Activated CD4-positive, alpha-beta memory T cell treated with anti-CD3 and anti-CD28 coated beads for 36 hours (primary cell): ENCODE measurements at regions not wholly inside any gene's neighbourhood (a gene's known extent, or its start where the extent isn't known, plus 50 kb on each side); places are given as distances from the start of the nearest gene placed in this dataset.

Experiments used
- CTCF ChIA-PET: fragments of 350-600 bp; sonication (Branson Sonifier 250); formaldehyde crosslinking; loops from one replicate; lab custom pipeline; 2021; ENCODE audit warnings: antibody characterized with exemption, inconsistent platforms; lab: Charles Lee
- POLR2A ChIA-PET: fragments of 350-600 bp; sonication (Branson Sonifier 250); formaldehyde crosslinking; loops from one replicate; lab custom pipeline; 2021; ENCODE audit warnings: antibody characterized with exemption; lab: Charles Lee
- DNase-seq: peaks from one replicate; pipeline ENCODE4 v3.0.0-alpha.2; 2020
- H3K27ac Mint-ChIP-seq: one replicate; pipeline ENCODE4 v1.8.0; 2021; ENCODE audit warnings: mixed read lengths
- H3K27me3 Mint-ChIP-seq: one replicate; pipeline ENCODE4 v1.8.0; 2021; ENCODE audit warnings: mixed read lengths
- H3K36me3 Mint-ChIP-seq: one replicate; pipeline ENCODE4 v1.8.0; 2021; ENCODE audit warnings: mixed read lengths
- H3K4me1 Mint-ChIP-seq: one replicate; pipeline ENCODE4 v1.8.0; 2021; ENCODE audit warnings: low read depth, mixed read lengths
- H3K4me3 Mint-ChIP-seq: one replicate; pipeline ENCODE4 v1.8.0; 2021; ENCODE audit warnings: mild to moderate bottlenecking, mixed read lengths
- H3K9me3 Mint-ChIP-seq: one replicate; pipeline ENCODE4 v1.8.0; 2021; ENCODE audit warnings: mixed read lengths
- intact Hi-C: fragments of 100-400 bp; cut with micrococcal nuclease; formaldehyde crosslinking; loops from one replicate; pipeline ENCODE4 v1.15.1; 2023

GRCh38 chr21:27315373-27315772 is 348.5 kb upstream of the ADAMTS5 start:
- Mint-ChIP-seq H3K27ac (no peak overlapping the region), H3K27me3 (no peaks in the 10 kb centered on the region), H3K36me3 (no peaks in the 10 kb centered on the region), H3K4me1 (no peaks in the 10 kb centered on the region), H3K4me3 (no peak overlapping the region), H3K9me3 (peaks cover 15% of the 10 kb centered on the region)
- ChIA-PET CTCF (interaction anchor here (0.7 kb wide), 1 partner anchor 29 kb away, joined by 3 read pairs; no protein-coding TSS in a partner anchor), POLR2A (interaction anchor here (0.6 kb wide), 1 partner anchor 74 kb away, joined by 3 read pairs; no protein-coding TSS in a partner anchor)
- intact Hi-C loops: no loop called here
- no peak for DNase-seq

- no peaks in the 10 kb centered on the region for H3K36me3 Mint-ChIP-seq
- H3K27me3 Mint-ChIP-seq: no peaks in the 10 kb centered on the region
- intact Hi-C loops: no loop called here
- ChIA-PET CTCF (no interaction called here), POLR2A (no interaction called here)
- no peaks in the 10 kb centered on the region for H3K4me1 Mint-ChIP-seq
- DNase-seq: no peak
- no peak overlapping the region for H3K4me3 Mint-ChIP-seq
- H3K9me3 Mint-ChIP-seq: peaks cover 15% of the 10 kb centered on the region
- no peak overlapping the region for H3K27ac Mint-ChIP-seq
Observed at GRCh38 chr21:27314131-27314530, 347.2 kb upstream of the ADAMTS5 start.

- no peaks in the 10 kb centered on the region for H3K4me1 Mint-ChIP-seq
- no peak overlapping the region for H3K27ac Mint-ChIP-seq
- H3K9me3 Mint-ChIP-seq: peaks cover 1% of the 10 kb centered on the region
- no peaks in the 10 kb centered on the region for H3K27me3 Mint-ChIP-seq
- CTCF ChIA-PET: no interaction called here
- intact Hi-C loops: no loop called here
- no peaks in the 10 kb centered on the region for H3K36me3 Mint-ChIP-seq
- DNase-seq: no peak
- H3K4me3 Mint-ChIP-seq: no peak overlapping the region
- POLR2A ChIA-PET: interaction anchor here (0.9 kb wide), 1 partner anchor 14 kb away, joined by 3 read pairs; no protein-coding TSS in a partner anchor
Observed at GRCh38 chr21:27306791-27307775, 340.2 kb upstream of the ADAMTS5 start.

GRCh38 chr21:27306206-27306605 is 339.3 kb upstream of the ADAMTS5 start:
- no peak for DNase-seq
- Mint-ChIP-seq H3K27ac (no peak overlapping the region), H3K27me3 (no peaks in the 10 kb centered on the region), H3K9me3 (no peaks in the 10 kb centered on the region), H3K4me1 (no peaks in the 10 kb centered on the region), H3K4me3 (no peak overlapping the region), H3K36me3 (no peaks in the 10 kb centered on the region)
- intact Hi-C loops: no loop called here
- ChIA-PET POLR2A (interaction anchor here (0.9 kb wide), 1 partner anchor 13 kb away, joined by 3 read pairs; no protein-coding TSS in a partner anchor), CTCF (no interaction called here)

- H3K36me3 Mint-ChIP-seq: no peaks in the 10 kb centered on the region
- H3K27ac Mint-ChIP-seq: no peak overlapping the region
- DNase-seq: no peak
- no peaks in the 10 kb centered on the region for H3K27me3 Mint-ChIP-seq
- H3K9me3 Mint-ChIP-seq: no peaks in the 10 kb centered on the region
- CTCF ChIA-PET: no interaction called here
- H3K4me1 Mint-ChIP-seq: no peaks in the 10 kb centered on the region
- no peak overlapping the region for H3K4me3 Mint-ChIP-seq
- intact Hi-C loops: no loop called here
- POLR2A ChIA-PET: no interaction called here
Observed at GRCh38 chr21:27301220-27301619, 334.3 kb upstream of the ADAMTS5 start.

- POLR2A ChIA-PET: no interaction called here
- CTCF ChIA-PET: no interaction called here
- H3K27me3 Mint-ChIP-seq: no peaks in the 10 kb centered on the region
- no peaks in the 10 kb centered on the region for H3K4me1 Mint-ChIP-seq
- H3K27ac Mint-ChIP-seq: no peak overlapping the region
- intact Hi-C loops: no loop called here
- DNase-seq: no peak
- no peak overlapping the region for H3K4me3 Mint-ChIP-seq
- H3K36me3 Mint-ChIP-seq: no peaks in the 10 kb centered on the region
- peaks cover 3% of the 10 kb centered on the region for H3K9me3 Mint-ChIP-seq
Observed at GRCh38 chr21:27300770-27301169, 333.9 kb upstream of the ADAMTS5 start.

- CTCF ChIA-PET: no interaction called here
- peaks cover 4% of the 10 kb centered on the region for H3K9me3 Mint-ChIP-seq
- no peaks in the 10 kb centered on the region for H3K4me1 Mint-ChIP-seq
- POLR2A ChIA-PET: no interaction called here
- no peak overlapping the region for H3K27ac Mint-ChIP-seq
- DNase-seq: no peak
- intact Hi-C loops: no loop called here
- no peaks in the 10 kb centered on the region for H3K27me3 Mint-ChIP-seq
- no peaks in the 10 kb centered on the region for H3K36me3 Mint-ChIP-seq
- no peak overlapping the region for H3K4me3 Mint-ChIP-seq
Observed at GRCh38 chr21:27298465-27298864, 331.6 kb upstream of the ADAMTS5 start.

GRCh38 chr21:27293239-27293638 is 326.4 kb upstream of the ADAMTS5 start:
- intact Hi-C loops: no loop called here
- ChIA-PET POLR2A (interaction anchor here (1.0 kb wide), 1 partner anchor 13 kb away, joined by 3 read pairs; no protein-coding TSS in a partner anchor), CTCF (no interaction called here)
- Mint-ChIP-seq H3K4me1 (no peaks in the 10 kb centered on the region), H3K27ac (no peak overlapping the region), H3K4me3 (no peak overlapping the region), H3K27me3 (no peaks in the 10 kb centered on the region), H3K9me3 (peaks cover 10% of the 10 kb centered on the region), H3K36me3 (no peaks in the 10 kb centered on the region)
- DNase-seq: no peak

GRCh38 chr21:27292783-27293182 is 325.9 kb upstream of the ADAMTS5 start:
- no peak for DNase-seq
- Mint-ChIP-seq H3K36me3 (no peaks in the 10 kb centered on the region), H3K4me3 (no peak overlapping the region), H3K27me3 (no peaks in the 10 kb centered on the region), H3K27ac (no peak overlapping the region), H3K9me3 (peaks cover 14% of the 10 kb centered on the region), H3K4me1 (no peaks in the 10 kb centered on the region)
- POLR2A ChIA-PET: interaction anchor here (1.0 kb wide), 1 partner anchor 13 kb away, joined by 3 read pairs; no protein-coding TSS in a partner anchor
- CTCF ChIA-PET: no interaction called here
- intact Hi-C loops: no loop called here

- no peak for DNase-seq
- Mint-ChIP-seq H3K9me3 (peaks cover 17% of the 10 kb centered on the region), H3K36me3 (no peaks in the 10 kb centered on the region), H3K27ac (no peak overlapping the region), H3K4me3 (no peak overlapping the region), H3K4me1 (no peaks in the 10 kb centered on the region), H3K27me3 (no peaks in the 10 kb centered on the region)
- CTCF ChIA-PET: no interaction called here
- intact Hi-C loops: no loop called here
- POLR2A ChIA-PET: interaction anchor here (1.0 kb wide), 1 partner anchor 14 kb away, joined by 3 read pairs; no protein-coding TSS in a partner anchor
Observed at GRCh38 chr21:27292229-27292628, 325.3 kb upstream of the ADAMTS5 start.

GRCh38 chr21:27291006-27291405 is 324.1 kb upstream of the ADAMTS5 start:
- POLR2A ChIA-PET: no interaction called here
- H3K27ac Mint-ChIP-seq: no peak overlapping the region
- CTCF ChIA-PET: no interaction called here

GRCh38 chr21:27290028-27290427 is 323.1 kb upstream of the ADAMTS5 start:
- Mint-ChIP-seq H3K36me3 (no peaks in the 10 kb centered on the region), H3K27ac (no peak overlapping the region), H3K9me3 (peaks cover 19% of the 10 kb centered on the region), H3K4me3 (no peak overlapping the region), H3K4me1 (no peaks in the 10 kb centered on the region), H3K27me3 (no peaks in the 10 kb centered on the region)
- ChIA-PET POLR2A (no interaction called here), CTCF (no interaction called here)
- intact Hi-C loops: no loop called here
- DNase-seq: no peak

More at GRCh38 chr21:27291006-27291405, 324.1 kb upstream of the ADAMTS5 start:
- no peaks in the 10 kb centered on the region for H3K36me3 Mint-ChIP-seq
- H3K27me3 Mint-ChIP-seq: no peaks in the 10 kb centered on the region
- intact Hi-C loops: no loop called here
- H3K9me3 Mint-ChIP-seq: peaks cover 22% of the 10 kb centered on the region
- DNase-seq: no peak
- H3K4me3 Mint-ChIP-seq: no peak overlapping the region
- no peaks in the 10 kb centered on the region for H3K4me1 Mint-ChIP-seq
